GM21723 (cell line): ENCODE measurements at regions not wholly inside any gene's neighbourhood (a gene's known extent, or its start where the extent isn't known, plus 50 kb on each side); places are given as distances from the start of the nearest gene placed in this dataset.

ENCODE experiments used
- ATAC-seq: cut with Tn5 transposase; IDR thresholded peaks from one replicate; pipeline ENCODE4 v1.9.1; 2021; ENCODE audit warnings: mild to moderate bottlenecking, moderate library complexity; ENCODE audit not compliant: unreplicated experiment

GRCh38 chr1:232522189-232522588 lies 107.7 kb downstream of the SIPA1L2 start:
- ATAC-seq, result no peak

GRCh38 chr1:232521660-232522059 lies 108.3 kb downstream of the SIPA1L2 start:
- ATAC-seq, result no peak

DNA sequence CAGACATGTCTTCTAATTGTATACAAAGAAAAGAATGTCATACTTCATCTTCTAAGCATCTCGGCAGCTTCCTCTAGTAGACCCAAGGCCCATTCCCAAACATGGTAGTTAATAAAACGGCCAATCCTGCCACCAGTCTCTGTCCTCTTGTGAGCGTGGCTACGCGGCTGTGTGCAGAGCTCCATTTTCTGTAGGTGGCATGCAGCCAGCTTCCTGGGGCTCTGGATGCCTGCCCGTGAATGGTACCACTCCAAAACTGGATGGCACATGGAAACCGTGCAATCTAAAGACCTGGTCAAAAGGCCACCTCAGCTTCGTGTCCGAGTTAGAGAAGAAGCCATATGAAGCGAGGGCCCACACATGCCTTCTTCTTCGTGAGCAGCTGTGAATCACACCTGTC lies 110.7 kb downstream of the SIPA1L2 start:
- ATAC-seq, result no peak

GRCh38 chr1:232518349-232518748 lies 111.6 kb downstream of the SIPA1L2 start:
- no peak for ATAC-seq

DNA sequence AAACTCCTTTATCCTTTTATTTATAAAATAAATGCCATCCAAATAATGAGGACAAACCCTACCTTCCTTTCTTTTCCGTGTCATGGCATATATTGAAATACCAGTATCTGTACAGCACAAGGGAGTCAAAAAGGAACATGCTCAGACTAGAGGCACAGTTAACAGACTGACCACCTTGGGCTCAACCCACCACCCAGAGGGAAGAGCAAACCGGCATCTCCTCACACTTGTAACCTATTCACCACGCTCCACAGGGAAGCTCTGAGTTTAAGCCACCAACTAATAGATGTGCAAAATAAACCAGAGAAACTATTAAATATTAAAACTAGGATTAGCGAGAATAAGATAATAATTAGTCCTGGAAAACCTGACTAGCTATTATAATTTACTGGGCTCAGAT lies 112.7 kb downstream of the SIPA1L2 start:
- no peak for ATAC-seq

DNA sequence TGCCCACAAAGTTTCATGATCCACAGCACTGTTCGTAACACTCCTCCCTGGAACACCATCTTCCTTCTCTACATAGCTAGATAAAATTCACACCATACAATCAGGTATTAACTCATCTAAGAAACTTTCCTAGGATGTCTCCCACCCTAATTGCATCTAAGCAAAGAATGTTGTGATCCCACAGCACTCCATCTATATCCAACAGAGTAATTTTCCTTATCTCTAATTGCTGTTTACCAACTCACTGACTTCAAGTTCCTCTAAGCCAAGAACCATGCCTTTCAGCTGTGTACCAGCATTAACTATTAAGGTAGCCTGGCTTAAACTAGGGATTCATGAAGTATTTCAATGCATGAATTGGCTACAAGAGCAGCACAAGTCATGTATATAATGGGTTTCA lies 114.2 kb downstream of the SIPA1L2 start:
- ATAC-seq, result no peak

DNA sequence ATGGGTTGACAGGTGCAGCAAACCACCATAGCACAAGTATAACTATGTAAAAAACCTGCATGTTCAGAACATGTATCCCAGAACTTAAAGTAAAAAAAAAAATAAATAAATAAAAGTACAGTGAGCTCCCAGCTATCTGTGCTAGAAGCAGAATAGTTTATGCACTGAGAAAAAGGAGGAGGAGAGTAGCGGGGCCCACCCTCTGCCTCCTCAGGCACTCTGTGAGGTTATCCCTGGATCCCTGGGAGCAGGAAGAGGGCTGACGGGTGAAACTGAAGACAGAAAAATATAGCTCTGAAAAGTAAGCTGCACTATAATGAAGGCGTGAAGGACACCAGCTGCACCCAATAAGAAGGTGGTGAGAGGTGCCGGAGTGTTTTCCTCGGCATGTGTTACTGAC lies 117.2 kb downstream of the SIPA1L2 start:
- no peak for ATAC-seq

GRCh38 chr1:232511172-232511571 lies 118.8 kb downstream of the SIPA1L2 start:
- no peak for ATAC-seq

- no peak for ATAC-seq
Observed at GRCh38 chr1:232510367-232511110, 119.4 kb downstream of the SIPA1L2 start.

- ATAC-seq, result no peak
Observed at GRCh38 chr1:232509570-232509969, 120.4 kb downstream of the SIPA1L2 start.

DNA sequence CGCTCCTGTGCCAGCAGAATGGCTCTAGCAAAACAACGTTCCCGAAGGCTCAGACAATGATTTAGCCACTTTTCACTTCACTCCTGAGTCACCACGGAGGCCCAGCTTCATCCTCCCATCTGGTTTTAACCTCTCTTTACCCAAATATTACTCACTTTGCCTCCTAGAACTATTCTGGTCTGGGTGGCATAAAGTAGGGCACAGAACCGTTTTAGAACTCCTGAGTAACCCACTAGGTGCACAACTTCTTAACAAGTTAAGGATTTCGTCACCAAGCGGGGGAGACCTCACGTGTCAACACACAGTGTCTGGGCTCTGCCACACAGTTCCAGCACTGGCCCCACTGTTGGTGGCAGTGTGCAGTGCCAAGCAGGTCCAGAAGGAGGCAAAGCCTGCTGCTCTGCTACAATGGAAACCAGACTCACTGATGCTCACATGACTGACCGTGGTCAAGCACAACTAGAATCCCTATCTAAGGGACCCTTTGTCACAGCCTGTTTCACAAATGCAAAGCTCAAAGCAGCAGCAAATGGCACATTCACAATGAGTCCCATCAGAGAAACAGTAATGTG lies 121.7 kb downstream of the SIPA1L2 start:
- no peak for ATAC-seq

- ATAC-seq, result no peak
Observed at GRCh38 chr1:232507571-232507970, 122.4 kb downstream of the SIPA1L2 start.

DNA sequence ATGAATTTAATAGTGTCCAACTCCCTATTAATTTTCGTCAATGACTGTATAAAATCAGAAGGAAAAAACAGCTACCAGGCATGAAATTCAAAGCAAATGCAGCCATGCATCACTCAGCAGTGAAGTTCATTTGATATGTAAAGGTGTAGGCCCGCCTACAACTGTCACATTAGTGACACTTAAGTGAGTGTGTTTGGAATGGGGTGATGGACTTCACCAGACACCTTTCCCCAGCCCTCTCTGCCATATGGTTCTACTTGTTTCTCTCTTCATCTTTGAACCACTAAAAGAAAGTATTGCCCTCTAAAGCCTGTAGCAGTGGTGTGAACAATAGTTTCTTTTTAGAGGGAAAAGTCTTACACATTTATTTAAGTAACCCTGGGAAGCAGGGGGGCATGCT lies 124.0 kb downstream of the SIPA1L2 start:
- ATAC-seq, result no peak

DNA sequence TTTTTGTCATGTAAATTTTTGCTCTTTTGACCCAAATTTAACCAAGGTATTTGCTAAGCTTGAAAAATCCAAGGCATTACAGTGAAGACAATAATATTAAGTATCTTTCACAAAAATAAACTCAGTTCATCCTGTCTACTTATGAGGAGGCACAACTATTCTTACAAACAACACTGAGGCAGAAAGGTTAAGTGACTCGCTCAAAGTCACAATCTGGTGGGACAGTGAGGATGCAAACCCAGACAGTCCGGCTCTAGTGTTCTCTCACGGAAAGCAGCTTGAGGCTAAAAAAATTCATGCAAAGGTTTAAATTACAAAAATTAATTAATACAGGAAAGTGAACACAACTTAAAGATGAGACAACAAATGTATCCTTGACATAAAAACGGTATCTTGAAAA lies 125.3 kb downstream of the SIPA1L2 start:
- no peak for ATAC-seq

- ATAC-seq, result no peak
Observed at GRCh38 chr1:232503497-232503896, 126.4 kb downstream of the SIPA1L2 start.

DNA sequence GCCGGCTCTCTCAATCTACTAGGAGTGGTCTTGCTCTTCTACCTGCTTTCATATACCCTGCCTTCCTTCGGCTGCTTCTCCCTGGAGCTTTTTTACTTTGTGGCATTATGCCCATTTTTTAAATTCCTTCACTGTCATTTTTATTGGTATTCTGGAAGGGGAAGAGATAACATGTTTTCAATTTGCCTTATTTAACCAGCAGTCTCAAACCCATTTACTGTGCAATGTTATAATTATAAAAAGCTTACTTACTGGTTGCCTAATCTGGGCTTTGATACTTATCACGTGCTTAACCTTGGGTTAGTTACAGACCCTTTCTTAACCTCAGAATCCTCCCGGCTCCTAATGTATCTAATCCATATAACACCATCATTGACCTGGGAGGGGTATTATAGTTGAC lies 128.1 kb downstream of the SIPA1L2 start:
- ATAC-seq, result no peak

- ATAC-seq, result no peak
Observed at GRCh38 chr1:232499188-232499587, 130.7 kb downstream of the SIPA1L2 start.

- no peak for ATAC-seq
Observed at GRCh38 chr1:232493869-232494268, 136.1 kb downstream of the SIPA1L2 start.

DNA sequence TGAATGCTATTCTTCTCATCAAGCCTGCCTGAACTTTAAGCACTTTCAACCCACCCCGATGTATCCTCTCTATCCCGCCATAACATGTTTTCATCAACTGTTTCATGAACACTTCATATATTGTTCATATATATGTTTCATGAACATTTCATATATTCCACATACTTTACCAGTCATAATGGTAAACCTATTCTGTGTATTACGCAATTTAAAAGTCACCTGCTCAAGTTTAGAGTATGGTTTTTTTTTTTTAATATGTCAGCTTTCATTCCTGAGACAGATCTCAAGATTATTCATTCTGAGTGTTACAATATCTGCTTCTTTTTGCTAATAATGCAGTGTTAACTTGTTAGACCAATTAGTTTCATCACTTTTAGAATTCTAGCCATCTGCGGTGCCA lies 140.7 kb downstream of the SIPA1L2 start:
- ATAC-seq, result no peak

- no peak for ATAC-seq
Observed at GRCh38 chr1:232487236-232487635, 142.7 kb downstream of the SIPA1L2 start.

DNA sequence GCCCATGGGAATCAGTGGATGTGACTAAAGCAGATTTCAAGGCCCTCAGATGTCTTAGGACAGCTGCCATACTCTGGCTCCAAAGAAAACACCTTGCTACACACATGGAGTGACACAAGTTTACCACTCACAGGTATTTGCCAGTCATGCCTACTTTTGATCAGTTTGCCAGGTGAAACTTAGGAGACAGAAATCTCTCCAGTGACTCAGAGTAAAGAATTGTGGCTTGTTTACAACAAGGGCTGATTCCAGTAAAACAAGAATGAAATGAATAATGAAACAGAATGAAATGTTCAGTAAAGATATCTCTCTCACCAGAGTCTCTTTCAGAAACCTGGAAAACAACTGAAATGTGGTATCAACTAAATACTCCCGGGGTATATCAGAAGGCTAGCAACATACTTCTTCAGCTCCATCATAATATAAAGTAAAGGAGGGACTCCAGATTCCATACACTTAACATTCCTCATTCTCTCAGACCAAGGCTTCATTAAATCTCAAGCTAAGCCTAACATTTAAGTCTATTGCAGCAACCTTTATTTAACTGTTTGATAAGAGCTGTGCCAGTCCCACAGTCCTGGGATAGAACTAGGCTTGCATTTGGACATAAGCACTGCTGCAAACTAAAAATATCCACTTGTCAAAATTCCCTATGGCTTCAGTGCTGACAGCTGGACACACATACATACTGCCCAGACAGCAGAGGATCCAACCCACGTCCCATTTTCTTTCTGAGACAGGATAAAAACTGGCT lies 143.3 kb downstream of the SIPA1L2 start:
- ATAC-seq, result no peak

DNA sequence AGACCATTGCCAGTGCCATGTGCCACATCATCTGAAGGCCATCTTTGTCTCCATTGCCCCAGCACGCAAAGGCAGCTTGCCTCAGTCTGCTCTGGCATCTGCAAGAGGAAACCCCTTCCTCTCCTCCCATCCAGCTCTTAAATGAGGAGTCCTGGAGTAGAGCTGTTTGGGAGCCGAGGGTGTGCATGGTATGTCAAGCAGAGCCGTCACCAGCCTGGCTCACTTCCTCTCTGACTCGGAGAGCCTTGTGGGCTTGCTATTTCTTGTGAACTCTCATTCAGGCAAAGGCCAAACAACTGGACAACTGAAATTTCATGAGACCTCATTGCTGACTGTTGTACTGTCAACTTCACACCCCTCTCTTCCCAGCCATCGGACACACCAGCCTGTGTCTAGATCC lies 143.9 kb downstream of the SIPA1L2 start:
- ATAC-seq, result no peak
